ENCODE measurements at regions not wholly inside any gene's neighbourhood (a gene's known extent, or its start where the extent isn't known, plus 50 kb on each side); places are given as distances from the start of the nearest gene placed in this dataset.

- DNase-seq: no peak
- Histone ChIP-seq H3K9me3 (replicated peaks in 1 of 3) (no peaks in the 10 kb centered on the region), H3K4me1 (replicated peaks in 1 of 2) (no peaks in the 10 kb centered on the region), H3K27ac (no peak overlapping the region), H3K4me3 (no peak overlapping the region), H3K27me3 (no peaks in the 10 kb centered on the region), H3K36me3 (replicated peaks in 1 of 2) (no peaks in the 10 kb centered on the region)
- TF ChIP-seq CTCF (IDR thresholded peaks at IDR 0.05) (no peak), POLR2A (IDR thresholded peaks at IDR 0.05) (no peak)
- intact Hi-C loops (cut with DNase I): no loop called here
- 95 to 100% (median 99%) methylated on average over 2 of the region's 2 CpGs for WGBS, 4 donors
Measured at GRCh38 chr2:48841126-48841525, 85.6 kb upstream of the LHCGR start.

- H3K4me1 ChIP-seq (replicated peaks in 1 of 2): no peaks in the 10 kb centered on the region
- intact Hi-C loops (cut with DNase I): no loop called here
- no peak for DNase-seq
- no peaks in the 10 kb centered on the region for H3K27me3 ChIP-seq
- WGBS, 4 donors: 45 to 56% (median 48%) methylated on average over 2 of the region's 2 CpGs
- TF ChIP-seq POLR2A (IDR thresholded peaks at IDR 0.05): no peak
- TF ChIP-seq CTCF (IDR thresholded peaks at IDR 0.05): no peak
- H3K9me3 ChIP-seq (replicated peaks in 1 of 3): no peaks in the 10 kb centered on the region
- H3K4me3 ChIP-seq: no peak overlapping the region
- H3K27ac ChIP-seq: no peak overlapping the region
- H3K36me3 ChIP-seq (replicated peaks in 1 of 2): no peaks in the 10 kb centered on the region
Measured at GRCh38 chr2:48838029-48838428, 82.5 kb upstream of the LHCGR start.

- Histone ChIP-seq H3K4me3 (no peak overlapping the region), H3K27me3 (no peaks in the 10 kb centered on the region), H3K9me3 (replicated peaks in 1 of 3) (no peaks in the 10 kb centered on the region), H3K27ac (no peak overlapping the region), H3K4me1 (replicated peaks in 1 of 2) (no peaks in the 10 kb centered on the region), H3K36me3 (replicated peaks in 1 of 2) (no peaks in the 10 kb centered on the region)
- no peak for DNase-seq
- TF ChIP-seq POLR2A (IDR thresholded peaks at IDR 0.05) (no peak), CTCF (IDR thresholded peaks at IDR 0.05) (no peak)
- intact Hi-C loops (cut with DNase I): no loop called here
Measured at GRCh38 chr2:48829569-48829968, 74.0 kb upstream of the LHCGR start.

- Histone ChIP-seq H3K4me1 (replicated peaks in 1 of 2) (no peaks in the 10 kb centered on the region), H3K36me3 (replicated peaks in 1 of 2) (no peaks in the 10 kb centered on the region), H3K27me3 (no peaks in the 10 kb centered on the region), H3K4me3 (no peak overlapping the region), H3K27ac (no peak overlapping the region), H3K9me3 (replicated peaks in 1 of 3) (no peaks in the 10 kb centered on the region)
- TF ChIP-seq POLR2A (IDR thresholded peaks at IDR 0.05): no peak
- no peak for TF ChIP-seq CTCF (IDR thresholded peaks at IDR 0.05)
- intact Hi-C loops (cut with DNase I): no loop called here
- DNase-seq: no peak
Measured at GRCh38 chr2:48829036-48829435, 73.5 kb upstream of the LHCGR start.

Data from adrenal gland (tissue), 9 donors.